Tibial artery (tissue), 4 donors: ENCODE measurements at regions not wholly inside any gene's neighbourhood (a gene's known extent, or its start where the extent isn't known, plus 50 kb on each side); places are given as distances from the start of the nearest gene placed in this dataset.

Experiments
- DNase-seq, 2 donors: peaks; one replicate each; pipeline ENCODE4 v3.0.0-alpha.2; 2019
- H3K27ac ChIP-seq, 2 donors: fragments of 200-600 bp; sonication (generic) in 1 of 2; 1 replicate in 1 of 2; 2 replicates in 1 of 2; pipeline ENCODE4 v1.5.1; 2018 to 2019; ENCODE audit warnings: mild to moderate bottlenecking in 1 of 2
- H3K27me3 ChIP-seq, 2 donors: fragments of 200-600 bp; sonication (generic) in 1 of 2; one replicate each; pipeline versions ENCODE4 v1.5.1 to v1.6.0; 2016 to 2019
- H3K36me3 ChIP-seq, 3 donors: fragments of 200-600 bp; sonication (generic) in 2 of 3; one replicate each; pipeline ENCODE4 v1.5.1; 2016 to 2019; ENCODE audit warnings: mild to moderate bottlenecking in 2 of 3
- H3K4me1 ChIP-seq, 4 donors: fragments of 200-600 bp; sonication (generic) in 2 of 4; 1 replicate in 3 of 4; 2 replicates in 1 of 4; pipeline ENCODE4 v1.5.1; 2016 to 2019
- H3K4me3 ChIP-seq, 2 donors: fragments of 200-600 bp; sonication (generic) in 1 of 2; 1 replicate in 1 of 2; 2 replicates in 1 of 2; pipeline ENCODE4 v1.5.1; 2018 to 2019; ENCODE audit warnings: mild to moderate bottlenecking in 2 of 2
- H3K9me3 ChIP-seq, 3 donors: fragments of 200-600 bp; sonication (generic) in 1 of 3; one replicate each; pipeline ENCODE4 v1.5.1; 2016 to 2019
- intact Hi-C: fragments of 100-400 bp; cut with DNase I; formaldehyde crosslinking; loops from one replicate; pipeline ENCODE4 v1.15.0; 2023; ENCODE audit warnings: low total_unique reads
- TF ChIP-seq, protein P1 (sequence below), 2 experiments: fragments of 200-600 bp in 1 of 2; fragments of 450-650 bp in 1 of 2; IDR thresholded peaks; one replicate each; pipeline ENCODE4 v1.5.1; 2017 to 2019; ENCODE audit warnings: antibody characterized with exemption in 2 of 2, mild to moderate bottlenecking in 1 of 2, moderate library complexity in 1 of 2

- Histone ChIP-seq H3K27me3 (no peaks in the 10 kb centered on the region), H3K27ac (no peak overlapping the region), H3K9me3 (no peaks in the 10 kb centered on the region), H3K4me1 (no peaks in the 10 kb centered on the region), H3K36me3 (no peaks in the 10 kb centered on the region), H3K4me3 (no peak overlapping the region)
- TF ChIP-seq, protein P1, sequence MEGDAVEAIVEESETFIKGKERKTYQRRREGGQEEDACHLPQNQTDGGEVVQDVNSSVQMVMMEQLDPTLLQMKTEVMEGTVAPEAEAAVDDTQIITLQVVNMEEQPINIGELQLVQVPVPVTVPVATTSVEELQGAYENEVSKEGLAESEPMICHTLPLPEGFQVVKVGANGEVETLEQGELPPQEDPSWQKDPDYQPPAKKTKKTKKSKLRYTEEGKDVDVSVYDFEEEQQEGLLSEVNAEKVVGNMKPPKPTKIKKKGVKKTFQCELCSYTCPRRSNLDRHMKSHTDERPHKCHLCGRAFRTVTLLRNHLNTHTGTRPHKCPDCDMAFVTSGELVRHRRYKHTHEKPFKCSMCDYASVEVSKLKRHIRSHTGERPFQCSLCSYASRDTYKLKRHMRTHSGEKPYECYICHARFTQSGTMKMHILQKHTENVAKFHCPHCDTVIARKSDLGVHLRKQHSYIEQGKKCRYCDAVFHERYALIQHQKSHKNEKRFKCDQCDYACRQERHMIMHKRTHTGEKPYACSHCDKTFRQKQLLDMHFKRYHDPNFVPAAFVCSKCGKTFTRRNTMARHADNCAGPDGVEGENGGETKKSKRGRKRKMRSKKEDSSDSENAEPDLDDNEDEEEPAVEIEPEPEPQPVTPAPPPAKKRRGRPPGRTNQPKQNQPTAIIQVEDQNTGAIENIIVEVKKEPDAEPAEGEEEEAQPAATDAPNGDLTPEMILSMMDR (IDR thresholded peaks at IDR 0.05): no peak
- intact Hi-C loops: no loop called here
- no peak for DNase-seq
These were observed 90.4 kb upstream of the CCDC91 start for GRCh38 chr12:28099871-28100270.

- intact Hi-C loops: no loop called here
- H3K27me3 ChIP-seq: no peaks in the 10 kb centered on the region
These were observed 89.5 kb upstream of the CCDC91 start for GRCh38 chr12:28100717-28101116.

DNA sequence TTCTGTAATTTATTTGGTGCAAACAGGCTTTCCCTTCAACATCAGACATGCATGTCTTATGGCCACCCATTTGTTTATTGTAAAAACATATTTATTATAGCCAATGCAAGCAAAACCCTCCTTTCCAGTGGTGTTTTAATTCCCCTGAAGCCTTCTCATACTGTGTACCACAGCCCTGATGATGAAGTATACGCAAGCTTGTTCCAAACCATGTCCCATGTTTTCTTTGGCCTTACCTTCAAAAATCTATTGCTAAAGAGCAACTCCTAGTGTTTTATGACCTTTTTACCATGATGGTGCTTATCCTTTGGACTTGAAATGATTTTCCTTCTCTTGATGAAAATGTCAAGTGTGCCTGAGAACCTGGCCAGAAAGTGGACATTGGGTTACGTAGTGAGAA is 85.9 kb upstream of the CCDC91 start:
- TF ChIP-seq, protein P1 (IDR thresholded peaks at IDR 0.05): no peak
- intact Hi-C loops: no loop called here

More at GRCh38 chr12:28100717-28101116, 89.5 kb upstream of the CCDC91 start:
- no peak for DNase-seq
- no peaks in the 10 kb centered on the region for H3K36me3 ChIP-seq
- H3K9me3 ChIP-seq: no peaks in the 10 kb centered on the region
- no peak overlapping the region for H3K4me3 ChIP-seq
- TF ChIP-seq, protein P1 (IDR thresholded peaks at IDR 0.05): no peak
- H3K27ac ChIP-seq: no peak overlapping the region
- H3K4me1 ChIP-seq: no peaks in the 10 kb centered on the region

GRCh38 chr12:28104903-28105864 is 85.1 kb upstream of the CCDC91 start:
- no peak for DNase-seq
- H3K27ac ChIP-seq: no peak overlapping the region
- TF ChIP-seq, protein P1 (IDR thresholded peaks at IDR 0.05): no peak
- H3K4me1 ChIP-seq: no peaks in the 10 kb centered on the region
- no peak overlapping the region for H3K4me3 ChIP-seq
- no peaks in the 10 kb centered on the region for H3K36me3 ChIP-seq
- H3K27me3 ChIP-seq: no peaks in the 10 kb centered on the region
- intact Hi-C loops: loop anchor here (5.0 kb wide), 1 partner anchor 1342 kb away; no protein-coding TSS in a partner anchor
- H3K9me3 ChIP-seq: no peaks in the 10 kb centered on the region

More for the DNA sequence above, 85.9 kb upstream of the CCDC91 start:
- no peaks in the 10 kb centered on the region for H3K36me3 ChIP-seq
- no peaks in the 10 kb centered on the region for H3K4me1 ChIP-seq
- H3K27me3 ChIP-seq: no peaks in the 10 kb centered on the region
- no peak for DNase-seq
- H3K27ac ChIP-seq: no peak overlapping the region
- no peaks in the 10 kb centered on the region for H3K9me3 ChIP-seq
- no peak overlapping the region for H3K4me3 ChIP-seq

DNA sequence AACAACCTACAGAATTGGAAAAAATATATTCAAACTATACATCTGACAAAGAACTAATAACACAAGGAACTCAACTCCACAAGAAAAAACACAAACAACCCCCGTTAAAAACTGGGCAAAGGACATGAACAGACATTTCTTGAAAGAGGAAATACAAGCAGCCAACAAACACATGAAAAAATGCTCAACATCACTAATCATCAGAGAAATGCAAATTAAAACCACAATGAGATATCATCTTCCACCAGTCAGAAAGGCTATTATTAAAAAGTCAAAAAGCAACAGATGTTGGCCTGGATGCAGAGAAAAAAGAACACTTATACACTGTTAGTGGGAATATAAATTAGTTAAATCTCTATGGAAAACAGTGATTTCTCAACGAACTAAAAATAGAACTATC is 82.6 kb upstream of the CCDC91 start:
- H3K36me3 ChIP-seq: no peaks in the 10 kb centered on the region
- TF ChIP-seq, protein P1 (IDR thresholded peaks at IDR 0.05): no peak
- intact Hi-C loops: loop anchor here (5.0 kb wide), 1 partner anchor 1340 kb away; no protein-coding TSS in a partner anchor
- no peaks in the 10 kb centered on the region for H3K9me3 ChIP-seq
- H3K4me3 ChIP-seq: no peak overlapping the region
- H3K27me3 ChIP-seq: no peaks in the 10 kb centered on the region
- no peak for DNase-seq
- H3K4me1 ChIP-seq: no peaks in the 10 kb centered on the region
- H3K27ac ChIP-seq: no peak overlapping the region
